COLO829 (cell line): ENCODE measurements at regions not wholly inside any gene's neighbourhood (a gene's known extent, or its start where the extent isn't known, plus 50 kb on each side); places are given as distances from the start of the nearest gene placed in this dataset.
A peak's percentile ranks its signal among the peaks of the same experiment; 100 is the strongest.

Source experiments
- DNase-seq: peaks from one replicate; pipeline ENCODE4 v3.0.0; 2012; ENCODE audit warnings: low spot score

- DNase-seq = peak; percentile 35
Measured at GRCh38 chr18:68623342-68623741, 91.6 kb downstream of the TMX3 start.

DNA sequence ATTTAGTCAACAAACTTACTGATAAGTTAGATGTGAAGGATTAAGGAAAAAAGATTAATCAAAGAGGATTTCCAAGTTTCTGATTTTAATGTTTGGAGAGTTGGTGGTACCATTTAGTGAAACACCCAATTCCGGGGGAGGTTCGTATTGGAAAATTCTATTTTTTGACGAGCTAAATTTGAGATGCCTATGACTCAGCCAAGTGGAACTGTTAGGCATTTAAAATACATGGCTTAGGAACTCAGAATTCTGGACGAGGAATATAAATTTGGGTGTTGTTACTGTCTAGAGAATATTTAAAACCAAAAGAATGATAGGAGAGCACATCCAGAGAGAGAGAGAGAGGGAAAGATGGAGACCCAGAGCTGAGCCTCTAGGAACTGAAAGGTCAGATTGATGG, 103.6 kb downstream of the TMX3 start:
- no peak for DNase-seq

DNA sequence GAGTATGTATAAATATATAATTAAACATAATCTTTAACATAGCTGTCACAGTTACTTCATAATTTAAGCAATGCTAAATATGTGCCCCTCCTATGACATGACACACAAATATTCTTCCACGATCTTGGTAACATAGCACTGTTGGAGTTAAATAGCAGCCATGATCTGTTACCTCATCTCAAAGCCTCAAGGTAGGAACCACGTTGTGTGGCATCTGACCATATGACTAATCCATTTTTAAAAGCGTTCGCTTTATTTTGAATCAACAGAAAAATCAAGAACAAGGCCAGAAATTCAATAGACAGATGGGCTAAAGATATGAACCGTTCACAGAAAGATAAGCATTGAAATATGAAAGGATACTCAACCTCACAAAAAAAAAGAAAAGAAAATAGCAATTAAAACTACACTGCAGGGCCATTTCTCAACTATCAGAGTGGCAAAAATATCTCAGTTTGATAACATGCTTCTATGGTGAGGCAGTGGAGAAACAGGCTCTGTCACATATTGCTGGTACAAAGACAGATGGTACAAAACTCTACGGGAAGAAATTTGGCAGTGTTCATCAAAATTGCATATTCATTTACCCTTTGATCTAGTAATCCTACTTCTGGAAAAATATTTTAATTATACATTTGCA, 105.9 kb downstream of the TMX3 start:
- no peak for DNase-seq

DNA sequence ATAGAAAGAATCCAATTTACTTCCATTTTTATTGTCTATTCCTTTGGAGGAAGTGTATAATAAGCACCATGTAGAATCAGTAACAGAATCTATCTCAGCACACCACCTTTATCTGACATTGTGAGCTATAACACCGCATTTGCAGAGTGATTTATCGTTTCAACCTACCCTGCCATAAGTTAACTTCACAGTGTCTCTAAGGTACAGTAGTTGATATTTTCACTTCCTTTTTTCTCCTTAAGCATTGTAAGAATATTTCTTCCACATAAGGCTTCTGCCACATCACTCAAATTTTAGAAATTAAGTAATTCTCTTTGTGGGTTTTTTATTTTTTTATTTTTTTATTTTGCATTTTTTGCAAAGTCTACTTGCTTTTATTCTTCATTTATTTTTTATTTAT, 107.1 kb downstream of the TMX3 start:
- no peak for DNase-seq

- no peak for DNase-seq
Measured at GRCh38 chr18:68604256-68604655, 110.7 kb downstream of the TMX3 start.

GRCh38 chr18:68596016-68596415, 118.9 kb downstream of the TMX3 start:
- no peak for DNase-seq

GRCh38 chr18:68588169-68588568, 126.7 kb downstream of the TMX3 start:
- no peak for DNase-seq

GRCh38 chr18:68583685-68584084, 131.2 kb downstream of the TMX3 start:
- no peak for DNase-seq

DNA sequence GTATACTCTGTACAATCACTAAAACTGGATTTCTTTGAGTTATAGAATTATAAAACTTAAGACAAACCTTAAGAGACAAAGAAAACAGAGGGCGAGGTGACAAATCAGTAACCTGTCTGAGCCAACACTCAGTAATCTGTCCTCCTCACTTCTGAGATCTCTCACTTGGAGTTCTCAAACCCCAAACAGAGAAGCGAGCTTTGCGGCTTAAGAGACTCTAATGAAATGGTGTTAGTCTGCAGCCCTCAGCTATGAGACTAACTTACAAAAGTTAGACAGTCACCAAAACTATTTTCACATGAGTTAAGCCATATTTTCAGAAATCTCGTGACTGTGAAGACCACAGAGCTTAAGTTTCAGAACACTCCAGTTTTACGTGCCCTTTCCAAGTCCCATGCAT, 140.6 kb downstream of the TMX3 start:
- no peak for DNase-seq

- no peak for DNase-seq
Measured at GRCh38 chr18:68569936-68570335, 145.0 kb downstream of the TMX3 start.

DNA sequence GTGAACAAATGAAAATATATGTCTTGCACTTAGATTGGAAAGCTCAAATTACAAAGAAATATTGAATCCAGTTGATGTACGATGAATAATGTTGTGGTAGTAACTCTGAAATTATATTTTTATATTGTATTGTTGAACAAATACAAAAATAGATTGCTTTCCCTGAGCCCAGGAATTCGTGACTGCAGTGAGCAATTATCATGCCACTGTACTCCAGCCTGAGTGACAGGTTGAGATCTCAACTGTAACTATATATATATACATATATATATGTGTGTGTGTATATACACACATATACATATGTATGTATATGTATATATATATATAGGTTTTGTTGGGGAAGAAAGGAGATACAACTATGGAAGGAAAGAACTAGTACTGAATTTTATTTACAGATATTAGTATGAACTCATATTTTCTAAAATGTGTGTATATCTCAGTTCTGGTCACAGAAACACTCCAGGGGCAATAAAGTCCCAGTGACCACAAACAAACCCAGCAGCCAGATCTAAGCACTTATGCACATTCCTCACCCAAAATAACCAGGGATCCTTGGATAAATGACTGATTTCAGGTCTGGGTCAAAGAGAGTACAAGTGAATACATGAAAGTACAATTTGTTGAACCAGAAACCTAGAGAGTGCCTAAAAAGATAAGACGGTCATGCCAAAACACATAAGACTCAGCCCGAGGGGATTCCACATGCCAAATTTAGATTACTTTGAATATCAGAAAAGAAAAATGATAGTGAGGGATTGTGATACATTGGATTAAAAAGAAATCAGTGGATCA, 146.3 kb downstream of the TMX3 start:
- no peak for DNase-seq

- DNase-seq = no peak
Measured at GRCh38 chr18:68566991-68567390, 147.9 kb downstream of the TMX3 start.

- DNase-seq = no peak
Measured at GRCh38 chr18:68564961-68565360, 149.9 kb downstream of the TMX3 start.

DNA sequence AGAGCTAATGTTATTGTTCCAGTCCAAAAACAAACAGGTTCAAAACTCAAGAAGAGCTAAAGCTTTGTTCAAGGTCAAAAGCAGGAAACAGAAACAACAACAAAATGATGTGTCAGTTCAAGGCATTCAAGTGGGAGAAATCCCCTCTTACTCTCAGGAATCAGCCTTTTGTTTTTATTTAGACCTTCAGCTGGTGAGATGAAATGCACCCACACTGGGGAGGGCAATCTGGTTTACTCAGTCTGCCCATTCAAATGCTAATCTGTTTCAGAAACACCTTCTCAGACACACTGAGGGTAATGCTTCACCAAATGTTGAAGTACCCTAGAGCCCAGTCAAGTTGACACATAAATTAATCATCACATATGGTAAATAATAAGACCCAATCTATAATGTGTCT, 150.6 kb downstream of the TMX3 start:
- DNase-seq = no peak

DNA sequence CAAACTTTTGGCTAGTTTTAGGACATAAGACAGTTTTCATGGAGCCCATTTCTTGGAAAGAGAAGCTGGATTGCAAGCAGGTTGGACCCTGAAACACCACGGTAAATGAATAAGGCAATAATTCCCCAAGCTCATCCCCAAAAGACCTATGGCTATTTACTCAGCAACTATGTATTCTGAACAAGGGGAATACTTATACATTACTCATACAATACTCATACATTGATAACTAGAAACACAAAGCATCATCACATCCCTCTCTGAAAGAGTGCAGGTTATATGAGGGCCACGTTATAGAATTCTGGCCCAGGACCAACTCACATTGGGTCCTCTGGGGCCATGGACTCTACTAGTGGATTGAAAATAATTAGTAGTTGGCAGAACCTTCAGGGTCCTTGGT, 154.8 kb downstream of the TMX3 start:
- no peak for DNase-seq

- no peak for DNase-seq
Measured at GRCh38 chr18:68557183-68557582, 157.7 kb downstream of the TMX3 start.

DNA sequence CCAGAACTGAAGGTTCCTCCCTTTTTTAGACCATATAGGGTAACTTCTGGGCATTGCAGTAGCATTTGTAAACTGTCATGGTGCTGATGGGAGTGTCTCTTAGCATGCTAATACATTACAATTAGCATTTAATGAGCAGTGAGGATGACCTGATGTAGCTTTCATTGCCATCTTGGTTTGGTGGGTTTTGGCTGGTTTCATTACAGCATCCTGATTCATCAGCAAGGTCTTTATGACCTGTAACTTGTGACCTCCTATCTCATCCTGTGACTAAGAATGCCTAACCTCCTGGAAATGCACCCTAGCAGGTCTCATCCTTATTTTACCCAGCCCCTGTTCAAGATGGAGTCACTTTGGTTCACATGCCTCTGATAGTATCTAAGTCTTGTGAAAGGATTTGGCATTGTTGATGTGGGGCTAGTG, 159.0 kb downstream of the TMX3 start:
- no peak for DNase-seq

- DNase-seq = no peak
Measured at GRCh38 chr18:68548904-68549870, 165.7 kb downstream of the TMX3 start.

DNA sequence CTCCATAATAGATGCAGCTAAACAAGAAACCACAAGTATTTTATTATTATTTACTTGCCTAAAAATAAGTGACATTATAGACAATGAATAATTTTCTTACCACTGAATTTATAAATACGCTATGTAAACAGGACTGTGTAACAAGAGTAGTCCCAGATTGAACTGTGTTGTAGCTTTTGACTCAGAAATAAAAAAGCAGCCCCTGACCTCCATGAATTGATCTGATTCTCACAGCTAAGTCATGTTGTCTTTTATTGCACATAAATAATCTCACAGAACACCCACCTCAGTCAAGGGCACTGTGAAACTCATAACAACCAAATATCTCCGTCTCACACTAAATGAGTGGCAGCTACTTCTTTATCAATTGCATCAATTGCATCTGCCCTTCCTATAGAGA, 171.6 kb downstream of the TMX3 start:
- DNase-seq = no peak

DNA sequence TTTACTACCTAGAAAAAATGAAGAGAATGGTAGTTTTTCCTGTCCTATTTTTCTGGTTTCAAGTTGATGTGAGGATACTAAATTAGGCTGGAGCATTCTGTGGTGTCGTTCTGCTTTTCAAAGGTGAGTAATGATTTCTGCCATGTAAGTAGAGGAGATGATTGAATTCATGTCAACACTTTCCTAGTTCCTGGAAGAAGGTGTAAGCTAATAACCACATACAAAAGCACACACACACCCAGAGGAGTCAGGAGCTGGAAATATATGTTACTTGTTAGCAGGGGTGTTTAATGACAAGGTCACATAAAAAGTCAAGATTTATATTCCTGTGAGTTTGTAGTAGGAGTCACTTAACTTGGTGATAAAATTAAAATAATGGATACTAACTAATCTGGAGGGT, 172.1 kb downstream of the TMX3 start:
- no peak for DNase-seq

GRCh38 chr18:68533641-68534040, 181.3 kb downstream of the TMX3 start:
- DNase-seq = no peak

DNA sequence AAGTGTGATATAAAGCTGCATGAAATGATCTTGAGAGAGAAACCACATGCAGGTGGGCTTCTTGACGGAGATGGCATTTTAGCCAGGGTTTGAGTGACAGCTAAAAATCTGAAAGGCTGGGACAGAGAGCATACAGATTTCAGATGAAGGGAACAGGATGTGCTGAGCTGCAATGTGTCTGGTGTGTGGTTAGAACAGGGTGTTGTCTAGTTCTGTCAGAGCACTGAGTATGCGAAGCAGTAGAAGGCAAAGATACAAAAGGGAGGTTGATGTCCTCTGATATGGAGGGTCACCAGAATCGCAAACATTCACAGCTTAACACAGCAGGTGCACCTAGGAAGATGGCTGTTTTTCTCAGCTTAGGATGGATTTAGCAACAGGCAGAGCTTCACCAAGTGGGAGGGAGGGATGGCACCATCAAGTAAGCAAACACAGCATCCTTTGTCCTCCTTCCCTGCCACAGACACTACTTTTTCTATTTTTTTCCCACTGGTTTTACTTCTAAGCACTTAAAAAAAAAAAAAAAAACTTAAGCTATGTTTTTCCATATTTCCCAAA, 182.5 kb downstream of the TMX3 start:
- DNase-seq = no peak
